HL-60 (cell line): ENCODE measurements at regions not wholly inside any gene's neighbourhood (a gene's known extent, or its start where the extent isn't known, plus 50 kb on each side); places are given as distances from the start of the nearest gene placed in this dataset.

Source experiments
- DNase-seq, 2 experiments: peaks; one replicate each; pipeline ENCODE4 v3.0.0-alpha.2; 2010 to 2020; ENCODE audit warnings: low read depth in 1 of 2, low spot score in 1 of 2
- H3K27ac ChIP-seq: fragments of 250-450 bp; sonication (Bioruptor Pico); replicated peaks from 2 replicates; pipeline ENCODE4 v1.5.1; 2020; ENCODE audit warnings: mild to moderate bottlenecking, moderate library complexity
- H3K27me3 ChIP-seq: fragments of 250-450 bp; sonication (Bioruptor Pico); 2 replicates; pipeline ENCODE4 v1.5.1; 2021; ENCODE audit warnings: mild to moderate bottlenecking, moderate library complexity; ENCODE audit not compliant: insufficient read depth, poor library complexity, severe bottlenecking
- H3K4me3 ChIP-seq: replicated peaks from 2 replicates; pipeline ENCODE4 v1.5.1; 2011; ENCODE audit warnings: mild to moderate bottlenecking, control low read depth, low read length; ENCODE audit not compliant: insufficient read depth
- GABPA ChIP-seq: IDR thresholded peaks from 2 replicates; pipeline ENCODE4 v1.6.1; 2012; ENCODE audit warnings: low read depth
- POLR2AphosphoS5 ChIP-seq: IDR thresholded peaks from 2 replicates; pipeline ENCODE4 v1.6.1; 2012; ENCODE audit warnings: low read depth
- SPI1 ChIP-seq: IDR thresholded peaks from 2 replicates; pipeline ENCODE4 v1.6.1; 2012; ENCODE audit warnings: low read depth, mild to moderate bottlenecking, borderline replicate concordance
- TF ChIP-seq, protein P1 (sequence below): IDR thresholded peaks from one replicate; pipeline ENCODE4 v1.5.1; 2011; ENCODE audit warnings: low read length, control low read depth, inconsistent platforms; ENCODE audit not compliant: insufficient read depth
- TF ChIP-seq, protein P2 (sequence below): IDR thresholded peaks from 2 replicates; pipeline ENCODE4 v1.6.1; 2012; ENCODE audit warnings: low read depth; ENCODE audit not compliant: insufficient replicate concordance

DNA sequence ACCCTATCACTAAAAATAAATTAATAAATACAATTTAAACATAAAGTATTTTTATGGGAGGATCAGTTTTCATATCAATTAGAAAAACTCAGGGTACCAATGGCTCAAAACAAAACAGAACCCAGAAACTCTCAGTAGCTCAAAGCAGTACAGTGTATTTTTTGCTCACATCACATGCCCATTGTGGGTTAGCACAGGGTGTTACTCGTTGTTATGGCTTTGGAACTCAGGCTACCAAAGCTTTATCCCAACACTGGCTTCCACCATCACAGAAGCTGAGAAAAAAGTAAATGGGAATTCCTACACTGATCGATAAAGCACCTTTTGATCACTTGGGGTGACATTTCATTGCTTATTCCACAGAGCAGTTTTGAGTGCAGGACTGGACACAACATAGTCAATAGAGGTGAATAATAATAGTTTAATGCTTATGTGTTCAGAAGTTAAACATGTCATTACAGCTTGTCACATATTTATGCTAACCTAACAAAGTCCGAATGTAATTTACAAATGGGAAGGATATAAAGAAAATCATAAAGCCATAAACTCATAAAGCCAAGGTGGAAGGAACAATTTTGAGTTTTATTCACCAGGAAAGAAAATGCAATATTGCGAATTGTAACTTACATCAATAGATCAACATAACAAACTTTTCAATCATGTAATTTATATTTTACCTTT is 484.5 kb upstream of the TMPRSS15 start:
- no peak for DNase-seq
- TF ChIP-seq POLR2AphosphoS5 (no peak), GABPA (no peak), SPI1 (no peak)
- TF ChIP-seq, protein P1, sequence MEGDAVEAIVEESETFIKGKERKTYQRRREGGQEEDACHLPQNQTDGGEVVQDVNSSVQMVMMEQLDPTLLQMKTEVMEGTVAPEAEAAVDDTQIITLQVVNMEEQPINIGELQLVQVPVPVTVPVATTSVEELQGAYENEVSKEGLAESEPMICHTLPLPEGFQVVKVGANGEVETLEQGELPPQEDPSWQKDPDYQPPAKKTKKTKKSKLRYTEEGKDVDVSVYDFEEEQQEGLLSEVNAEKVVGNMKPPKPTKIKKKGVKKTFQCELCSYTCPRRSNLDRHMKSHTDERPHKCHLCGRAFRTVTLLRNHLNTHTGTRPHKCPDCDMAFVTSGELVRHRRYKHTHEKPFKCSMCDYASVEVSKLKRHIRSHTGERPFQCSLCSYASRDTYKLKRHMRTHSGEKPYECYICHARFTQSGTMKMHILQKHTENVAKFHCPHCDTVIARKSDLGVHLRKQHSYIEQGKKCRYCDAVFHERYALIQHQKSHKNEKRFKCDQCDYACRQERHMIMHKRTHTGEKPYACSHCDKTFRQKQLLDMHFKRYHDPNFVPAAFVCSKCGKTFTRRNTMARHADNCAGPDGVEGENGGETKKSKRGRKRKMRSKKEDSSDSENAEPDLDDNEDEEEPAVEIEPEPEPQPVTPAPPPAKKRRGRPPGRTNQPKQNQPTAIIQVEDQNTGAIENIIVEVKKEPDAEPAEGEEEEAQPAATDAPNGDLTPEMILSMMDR = no peak
- TF ChIP-seq, protein P2, sequence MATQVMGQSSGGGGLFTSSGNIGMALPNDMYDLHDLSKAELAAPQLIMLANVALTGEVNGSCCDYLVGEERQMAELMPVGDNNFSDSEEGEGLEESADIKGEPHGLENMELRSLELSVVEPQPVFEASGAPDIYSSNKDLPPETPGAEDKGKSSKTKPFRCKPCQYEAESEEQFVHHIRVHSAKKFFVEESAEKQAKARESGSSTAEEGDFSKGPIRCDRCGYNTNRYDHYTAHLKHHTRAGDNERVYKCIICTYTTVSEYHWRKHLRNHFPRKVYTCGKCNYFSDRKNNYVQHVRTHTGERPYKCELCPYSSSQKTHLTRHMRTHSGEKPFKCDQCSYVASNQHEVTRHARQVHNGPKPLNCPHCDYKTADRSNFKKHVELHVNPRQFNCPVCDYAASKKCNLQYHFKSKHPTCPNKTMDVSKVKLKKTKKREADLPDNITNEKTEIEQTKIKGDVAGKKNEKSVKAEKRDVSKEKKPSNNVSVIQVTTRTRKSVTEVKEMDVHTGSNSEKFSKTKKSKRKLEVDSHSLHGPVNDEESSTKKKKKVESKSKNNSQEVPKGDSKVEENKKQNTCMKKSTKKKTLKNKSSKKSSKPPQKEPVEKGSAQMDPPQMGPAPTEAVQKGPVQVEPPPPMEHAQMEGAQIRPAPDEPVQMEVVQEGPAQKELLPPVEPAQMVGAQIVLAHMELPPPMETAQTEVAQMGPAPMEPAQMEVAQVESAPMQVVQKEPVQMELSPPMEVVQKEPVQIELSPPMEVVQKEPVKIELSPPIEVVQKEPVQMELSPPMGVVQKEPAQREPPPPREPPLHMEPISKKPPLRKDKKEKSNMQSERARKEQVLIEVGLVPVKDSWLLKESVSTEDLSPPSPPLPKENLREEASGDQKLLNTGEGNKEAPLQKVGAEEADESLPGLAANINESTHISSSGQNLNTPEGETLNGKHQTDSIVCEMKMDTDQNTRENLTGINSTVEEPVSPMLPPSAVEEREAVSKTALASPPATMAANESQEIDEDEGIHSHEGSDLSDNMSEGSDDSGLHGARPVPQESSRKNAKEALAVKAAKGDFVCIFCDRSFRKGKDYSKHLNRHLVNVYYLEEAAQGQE = no peak
- H3K27me3 ChIP-seq = no peaks in the 10 kb centered on the region
- no peak overlapping the region for H3K27ac ChIP-seq
- no peak overlapping the region for H3K4me3 ChIP-seq

DNA sequence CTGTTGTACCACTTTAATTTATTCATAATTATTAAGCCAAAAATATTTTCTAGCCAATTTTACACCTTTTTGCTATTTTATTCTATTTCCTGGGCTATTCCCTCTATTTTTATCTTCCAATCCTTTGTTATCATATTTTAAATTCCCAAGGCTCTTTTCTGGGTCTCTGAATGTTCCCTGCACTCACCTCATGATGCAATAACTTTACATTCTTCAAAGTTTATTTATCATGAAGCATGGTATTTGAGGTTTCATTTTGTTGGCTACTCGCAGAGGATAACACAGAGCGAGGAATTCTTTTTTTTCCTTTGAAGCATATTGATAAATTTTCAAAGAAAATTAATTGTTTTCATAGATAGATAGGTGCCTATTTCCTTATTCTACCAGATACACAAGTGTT is 489.8 kb upstream of the TMPRSS15 start:
- Histone ChIP-seq H3K27me3 (no peaks in the 10 kb centered on the region), H3K4me3 (no peak overlapping the region), H3K27ac (no peak overlapping the region)
- no peak for TF ChIP-seq POLR2AphosphoS5
- no peak for TF ChIP-seq SPI1
- TF ChIP-seq, protein P2 = no peak
- no peak for TF ChIP-seq GABPA
- TF ChIP-seq, protein P1 = no peak
- no peak for DNase-seq

DNA sequence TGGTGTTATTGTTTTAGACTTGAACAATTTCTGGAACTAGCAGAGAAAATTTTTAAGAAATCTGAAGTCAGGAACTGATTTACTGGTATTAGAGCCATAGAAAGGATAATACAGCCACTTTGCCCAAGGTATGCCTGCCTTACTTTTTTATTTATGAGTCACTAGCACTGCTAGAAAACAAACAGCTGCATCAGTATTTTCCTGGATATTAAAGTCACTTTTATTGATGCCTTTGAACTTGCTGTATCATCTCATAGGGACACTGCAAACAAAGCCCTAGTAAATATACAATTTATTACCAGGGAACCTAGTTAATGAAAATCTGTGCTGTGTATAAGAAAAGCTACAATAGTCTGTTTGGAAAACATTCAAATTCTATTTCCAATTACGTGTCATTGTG is 490.8 kb upstream of the TMPRSS15 start:
- DNase-seq = no peak
- TF ChIP-seq POLR2AphosphoS5 (no peak), GABPA (no peak), SPI1 (no peak)
- TF ChIP-seq, protein P1 = no peak
- TF ChIP-seq, protein P2 = no peak
- no peak overlapping the region for H3K4me3 ChIP-seq
- no peaks in the 10 kb centered on the region for H3K27me3 ChIP-seq
- no peak overlapping the region for H3K27ac ChIP-seq
